WTC11 (cell line): ENCODE measurements at regions not wholly inside any gene's neighbourhood (a gene's known extent, or its start where the extent isn't known, plus 50 kb on each side); places are given as distances from the start of the nearest gene placed in this dataset.

ENCODE experiments used
- ATAC-seq: fragments of 200-7000 bp; cut with Tn5 transposase; 2 replicates; pipeline ENCODE4 v1.10.0; 2021; ENCODE audit warnings: mild to moderate bottlenecking, moderate library complexity
- CTCF ChIA-PET: fragments of 300-600 bp; sonication (Branson Sonifier 250); formaldehyde crosslinking; loops from one replicate; lab custom pipeline; 2021; ENCODE audit warnings: antibody characterized with exemption; lab: Charles Lee
- POLR2A ChIA-PET: fragments of 350-600 bp; sonication (Branson Sonifier 250); formaldehyde crosslinking; loops from one replicate; lab custom pipeline; 2021; ENCODE audit warnings: antibody characterized with exemption; lab: Charles Lee
- DNase-seq: peaks from one replicate; pipeline ENCODE4 v3.0.0; 2021; ENCODE audit warnings: low spot score
- H3K27ac Mint-ChIP-seq: 2 replicates; pipeline ENCODE4 v1.8.0; 2021; ENCODE audit warnings: mixed read lengths
- H3K27me3 Mint-ChIP-seq: 2 replicates; pipeline ENCODE4 v1.8.0; 2021; ENCODE audit warnings: low read depth, mild to moderate bottlenecking, moderate library complexity, mixed read lengths
- H3K36me3 Mint-ChIP-seq: 2 replicates; pipeline ENCODE4 v1.8.0; 2021; ENCODE audit warnings: mixed read lengths
- H3K4me1 Mint-ChIP-seq: 2 replicates; pipeline ENCODE4 v1.8.0; 2022; ENCODE audit warnings: mixed read lengths
- H3K4me3 Mint-ChIP-seq: 2 replicates; pipeline ENCODE4 v1.8.0; 2021; ENCODE audit warnings: mild to moderate bottlenecking, moderate library complexity, mixed read lengths
- H3K9me3 Mint-ChIP-seq: 2 replicates; pipeline ENCODE4 v1.8.0; 2021; ENCODE audit warnings: mixed read lengths
- CBFB ChIP-seq: sonication (generic); formaldehyde crosslinking; IDR thresholded peaks from 2 replicates; pipeline ENCODE4 v1.8.1; 2022; ENCODE audit warnings: mild to moderate bottlenecking, low read depth, missing genetic modification reagents
- CREB1 ChIP-seq: sonication (generic); formaldehyde crosslinking; IDR thresholded peaks from 2 replicates; pipeline ENCODE4 v1.8.0; 2023; ENCODE audit warnings: mild to moderate bottlenecking, missing genetic modification reagents
- NFATC4 ChIP-seq: fragments of 250-450 bp; sonication (Bioruptor Pico); IDR thresholded peaks from 2 replicates; pipeline ENCODE4 v1.9.0; 2021; ENCODE audit warnings: mild to moderate bottlenecking
- SMAD4 ChIP-seq: sonication (generic); formaldehyde crosslinking; IDR thresholded peaks from 2 replicates; pipeline ENCODE4 v1.8.0; 2022; ENCODE audit warnings: mild to moderate bottlenecking, missing genetic modification reagents
- ZNF263 ChIP-seq: sonication (generic); formaldehyde crosslinking; IDR thresholded peaks from 2 replicates; pipeline ENCODE4 v1.8.1; 2022; ENCODE audit warnings: low read depth, mild to moderate bottlenecking, moderate library complexity, missing genetic modification reagents
- ZNF396 ChIP-seq: fragments of 250-450 bp; sonication (Bioruptor Pico); IDR thresholded peaks from 2 replicates; pipeline ENCODE4 v1.8.0; 2021; ENCODE audit warnings: mild to moderate bottlenecking, moderate library complexity, borderline replicate concordance
- TF ChIP-seq, protein P1 (sequence below): sonication (generic); formaldehyde crosslinking; IDR thresholded peaks from 2 replicates; pipeline ENCODE4 v1.8.0; 2022; ENCODE audit warnings: mild to moderate bottlenecking, missing genetic modification reagents
- TF ChIP-seq, protein P2 (sequence below): sonication (generic); formaldehyde crosslinking; IDR thresholded peaks from 2 replicates; pipeline ENCODE4 v1.8.0; 2023; ENCODE audit warnings: missing genetic modification reagents, mild to moderate bottlenecking, borderline replicate concordance
- TF ChIP-seq, protein P3 (sequence below): sonication (generic); formaldehyde crosslinking; IDR thresholded peaks from 2 replicates; pipeline ENCODE4 v1.8.0; 2022; ENCODE audit warnings: mild to moderate bottlenecking, missing genetic modification reagents
- TF ChIP-seq, protein P4 (sequence below): fragments of 250-450 bp; sonication (Bioruptor Pico); IDR thresholded peaks from 2 replicates; pipeline ENCODE4 v1.9.0; 2021; ENCODE audit warnings: mild to moderate bottlenecking
- TF ChIP-seq, protein P5 (sequence below): fragments of 250-450 bp; sonication (Bioruptor Pico); conservative IDR thresholded peaks from 2 replicates; pipeline ENCODE4 v1.9.0; 2021; ENCODE audit warnings: mild to moderate bottlenecking
- TF ChIP-seq, protein P6 (sequence below): sonication (generic); formaldehyde crosslinking; IDR thresholded peaks from 2 replicates; pipeline ENCODE4 v1.8.1; 2023; ENCODE audit warnings: mild to moderate bottlenecking, missing genetic modification reagents, borderline replicate concordance

DNA sequence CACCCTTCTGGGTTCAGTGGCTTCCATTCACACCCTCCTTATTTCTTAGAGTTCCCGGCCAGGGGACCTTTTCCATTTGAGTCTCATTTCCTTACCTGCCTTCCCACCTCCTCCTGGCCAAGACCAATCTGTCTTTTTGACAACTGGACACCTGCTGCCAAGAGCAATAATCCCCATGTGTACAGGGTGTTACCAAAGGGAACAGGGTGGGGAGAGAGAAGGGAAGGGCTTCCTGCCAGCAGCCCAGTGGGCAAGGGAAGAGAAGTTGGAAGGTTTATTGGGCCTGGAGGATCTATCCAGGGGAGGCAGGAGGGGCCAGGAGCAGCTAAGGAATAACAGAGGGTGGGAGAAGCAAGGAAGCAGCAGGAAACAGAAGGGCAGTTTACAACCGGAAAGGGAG is 346.2 kb downstream of the C12orf75 start (continued):
- TF ChIP-seq, protein P1, sequence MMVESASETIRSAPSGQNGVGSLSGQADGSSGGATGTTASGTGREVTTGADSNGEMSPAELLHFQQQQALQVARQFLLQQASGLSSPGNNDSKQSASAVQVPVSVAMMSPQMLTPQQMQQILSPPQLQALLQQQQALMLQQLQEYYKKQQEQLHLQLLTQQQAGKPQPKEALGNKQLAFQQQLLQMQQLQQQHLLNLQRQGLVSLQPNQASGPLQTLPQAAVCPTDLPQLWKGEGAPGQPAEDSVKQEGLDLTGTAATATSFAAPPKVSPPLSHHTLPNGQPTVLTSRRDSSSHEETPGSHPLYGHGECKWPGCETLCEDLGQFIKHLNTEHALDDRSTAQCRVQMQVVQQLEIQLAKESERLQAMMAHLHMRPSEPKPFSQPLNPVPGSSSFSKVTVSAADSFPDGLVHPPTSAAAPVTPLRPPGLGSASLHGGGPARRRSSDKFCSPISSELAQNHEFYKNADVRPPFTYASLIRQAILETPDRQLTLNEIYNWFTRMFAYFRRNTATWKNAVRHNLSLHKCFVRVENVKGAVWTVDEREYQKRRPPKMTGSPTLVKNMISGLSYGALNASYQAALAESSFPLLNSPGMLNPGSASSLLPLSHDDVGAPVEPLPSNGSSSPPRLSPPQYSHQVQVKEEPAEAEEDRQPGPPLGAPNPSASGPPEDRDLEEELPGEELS (CRISPR knock-in tag), result no peak
- TF ChIP-seq, protein P2, sequence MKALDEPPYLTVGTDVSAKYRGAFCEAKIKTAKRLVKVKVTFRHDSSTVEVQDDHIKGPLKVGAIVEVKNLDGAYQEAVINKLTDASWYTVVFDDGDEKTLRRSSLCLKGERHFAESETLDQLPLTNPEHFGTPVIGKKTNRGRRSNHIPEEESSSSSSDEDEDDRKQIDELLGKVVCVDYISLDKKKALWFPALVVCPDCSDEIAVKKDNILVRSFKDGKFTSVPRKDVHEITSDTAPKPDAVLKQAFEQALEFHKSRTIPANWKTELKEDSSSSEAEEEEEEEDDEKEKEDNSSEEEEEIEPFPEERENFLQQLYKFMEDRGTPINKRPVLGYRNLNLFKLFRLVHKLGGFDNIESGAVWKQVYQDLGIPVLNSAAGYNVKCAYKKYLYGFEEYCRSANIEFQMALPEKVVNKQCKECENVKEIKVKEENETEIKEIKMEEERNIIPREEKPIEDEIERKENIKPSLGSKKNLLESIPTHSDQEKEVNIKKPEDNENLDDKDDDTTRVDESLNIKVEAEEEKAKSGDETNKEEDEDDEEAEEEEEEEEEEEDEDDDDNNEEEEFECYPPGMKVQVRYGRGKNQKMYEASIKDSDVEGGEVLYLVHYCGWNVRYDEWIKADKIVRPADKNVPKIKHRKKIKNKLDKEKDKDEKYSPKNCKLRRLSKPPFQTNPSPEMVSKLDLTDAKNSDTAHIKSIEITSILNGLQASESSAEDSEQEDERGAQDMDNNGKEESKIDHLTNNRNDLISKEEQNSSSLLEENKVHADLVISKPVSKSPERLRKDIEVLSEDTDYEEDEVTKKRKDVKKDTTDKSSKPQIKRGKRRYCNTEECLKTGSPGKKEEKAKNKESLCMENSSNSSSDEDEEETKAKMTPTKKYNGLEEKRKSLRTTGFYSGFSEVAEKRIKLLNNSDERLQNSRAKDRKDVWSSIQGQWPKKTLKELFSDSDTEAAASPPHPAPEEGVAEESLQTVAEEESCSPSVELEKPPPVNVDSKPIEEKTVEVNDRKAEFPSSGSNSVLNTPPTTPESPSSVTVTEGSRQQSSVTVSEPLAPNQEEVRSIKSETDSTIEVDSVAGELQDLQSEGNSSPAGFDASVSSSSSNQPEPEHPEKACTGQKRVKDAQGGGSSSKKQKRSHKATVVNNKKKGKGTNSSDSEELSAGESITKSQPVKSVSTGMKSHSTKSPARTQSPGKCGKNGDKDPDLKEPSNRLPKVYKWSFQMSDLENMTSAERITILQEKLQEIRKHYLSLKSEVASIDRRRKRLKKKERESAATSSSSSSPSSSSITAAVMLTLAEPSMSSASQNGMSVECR (CRISPR knock-in tag), result no peak

DNA sequence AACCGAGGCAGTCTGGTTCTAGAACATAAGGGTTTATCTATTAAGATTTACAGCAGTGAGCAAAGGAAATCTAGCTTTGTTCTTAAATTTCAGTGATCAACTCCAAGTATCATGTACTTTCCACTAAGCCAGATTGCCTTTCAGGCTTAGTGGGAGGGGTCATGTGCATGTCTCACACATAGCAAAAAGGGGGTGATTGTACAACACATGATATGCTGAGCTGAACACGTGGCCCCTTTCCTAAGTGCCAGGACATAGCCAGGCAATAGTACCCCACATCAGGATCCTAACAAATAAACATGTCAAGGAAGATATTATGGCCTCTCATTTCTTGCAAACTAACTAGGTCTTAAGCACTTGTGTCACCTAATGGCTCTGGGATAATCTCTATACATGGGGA is 347.2 kb downstream of the C12orf75 start:
- Mint-ChIP-seq H3K27me3 (no peaks in the 10 kb centered on the region; the same call in 1 of the 2 replicates), H3K9me3 (peaks cover 24% of the 10 kb centered on the region), H3K4me1 (no peaks in the 10 kb centered on the region), H3K4me3 (no peak overlapping the region), H3K27ac (no peak overlapping the region), H3K36me3 (no peaks in the 10 kb centered on the region)
- DNase-seq (no peak), ATAC-seq (no peak)
- POLR2A ChIA-PET, result no interaction called here
- CTCF ChIA-PET, result no interaction called here
- TF ChIP-seq SMAD4 (CRISPR knock-in tag) (no peak), CBFB (no peak), CREB1 (CRISPR knock-in tag) (no peak), ZNF263 (no peak), NFATC4 (CRISPR knock-in tag) (no peak), ZNF396 (CRISPR knock-in tag) (no peak)
- TF ChIP-seq, protein P3, sequence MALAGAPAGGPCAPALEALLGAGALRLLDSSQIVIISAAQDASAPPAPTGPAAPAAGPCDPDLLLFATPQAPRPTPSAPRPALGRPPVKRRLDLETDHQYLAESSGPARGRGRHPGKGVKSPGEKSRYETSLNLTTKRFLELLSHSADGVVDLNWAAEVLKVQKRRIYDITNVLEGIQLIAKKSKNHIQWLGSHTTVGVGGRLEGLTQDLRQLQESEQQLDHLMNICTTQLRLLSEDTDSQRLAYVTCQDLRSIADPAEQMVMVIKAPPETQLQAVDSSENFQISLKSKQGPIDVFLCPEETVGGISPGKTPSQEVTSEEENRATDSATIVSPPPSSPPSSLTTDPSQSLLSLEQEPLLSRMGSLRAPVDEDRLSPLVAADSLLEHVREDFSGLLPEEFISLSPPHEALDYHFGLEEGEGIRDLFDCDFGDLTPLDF (CRISPR knock-in tag), result no peak
- TF ChIP-seq, protein P1 (CRISPR knock-in tag), result no peak
- TF ChIP-seq, protein P4, sequence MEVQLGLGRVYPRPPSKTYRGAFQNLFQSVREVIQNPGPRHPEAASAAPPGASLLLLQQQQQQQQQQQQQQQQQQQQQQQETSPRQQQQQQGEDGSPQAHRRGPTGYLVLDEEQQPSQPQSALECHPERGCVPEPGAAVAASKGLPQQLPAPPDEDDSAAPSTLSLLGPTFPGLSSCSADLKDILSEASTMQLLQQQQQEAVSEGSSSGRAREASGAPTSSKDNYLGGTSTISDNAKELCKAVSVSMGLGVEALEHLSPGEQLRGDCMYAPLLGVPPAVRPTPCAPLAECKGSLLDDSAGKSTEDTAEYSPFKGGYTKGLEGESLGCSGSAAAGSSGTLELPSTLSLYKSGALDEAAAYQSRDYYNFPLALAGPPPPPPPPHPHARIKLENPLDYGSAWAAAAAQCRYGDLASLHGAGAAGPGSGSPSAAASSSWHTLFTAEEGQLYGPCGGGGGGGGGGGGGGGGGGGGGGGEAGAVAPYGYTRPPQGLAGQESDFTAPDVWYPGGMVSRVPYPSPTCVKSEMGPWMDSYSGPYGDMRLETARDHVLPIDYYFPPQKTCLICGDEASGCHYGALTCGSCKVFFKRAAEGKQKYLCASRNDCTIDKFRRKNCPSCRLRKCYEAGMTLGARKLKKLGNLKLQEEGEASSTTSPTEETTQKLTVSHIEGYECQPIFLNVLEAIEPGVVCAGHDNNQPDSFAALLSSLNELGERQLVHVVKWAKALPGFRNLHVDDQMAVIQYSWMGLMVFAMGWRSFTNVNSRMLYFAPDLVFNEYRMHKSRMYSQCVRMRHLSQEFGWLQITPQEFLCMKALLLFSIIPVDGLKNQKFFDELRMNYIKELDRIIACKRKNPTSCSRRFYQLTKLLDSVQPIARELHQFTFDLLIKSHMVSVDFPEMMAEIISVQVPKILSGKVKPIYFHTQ (CRISPR knock-in tag), result no peak
- TF ChIP-seq, protein P5, sequence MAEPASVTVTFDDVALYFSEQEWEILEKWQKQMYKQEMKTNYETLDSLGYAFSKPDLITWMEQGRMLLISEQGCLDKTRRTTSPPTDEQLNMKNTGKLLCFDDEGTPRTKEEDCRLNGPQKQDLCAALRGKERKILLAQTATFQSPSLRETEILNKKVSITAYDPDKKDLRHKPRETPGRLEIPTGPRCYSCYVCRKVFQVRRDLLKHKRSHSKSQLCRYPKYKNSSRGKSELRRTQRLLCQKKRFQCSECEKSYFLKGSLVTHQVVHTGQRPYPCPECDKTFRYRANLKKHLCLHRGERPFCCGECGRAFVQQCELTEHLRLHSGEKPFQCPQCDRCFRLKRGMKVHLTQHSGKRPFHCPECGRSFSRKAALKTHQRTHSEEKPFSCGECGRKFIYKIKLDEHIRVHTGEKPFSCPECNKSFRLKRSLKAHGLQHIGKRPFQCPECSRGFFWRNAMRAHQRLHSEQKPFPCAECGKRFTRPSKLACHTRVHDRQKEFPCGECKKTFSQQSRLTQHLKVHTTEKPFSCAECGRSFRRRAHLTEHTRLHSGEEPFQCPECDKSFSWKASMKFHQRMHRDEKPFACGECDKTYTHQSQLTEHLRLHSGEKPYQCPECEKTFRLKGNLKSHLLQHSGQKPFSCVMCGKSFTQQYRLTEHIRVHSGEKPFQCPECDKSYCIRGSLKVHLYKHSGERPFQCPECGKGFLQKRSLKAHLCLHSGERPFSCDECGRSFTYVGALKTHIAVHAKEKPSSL (CRISPR knock-in tag), result no peak
- TF ChIP-seq, protein P6, sequence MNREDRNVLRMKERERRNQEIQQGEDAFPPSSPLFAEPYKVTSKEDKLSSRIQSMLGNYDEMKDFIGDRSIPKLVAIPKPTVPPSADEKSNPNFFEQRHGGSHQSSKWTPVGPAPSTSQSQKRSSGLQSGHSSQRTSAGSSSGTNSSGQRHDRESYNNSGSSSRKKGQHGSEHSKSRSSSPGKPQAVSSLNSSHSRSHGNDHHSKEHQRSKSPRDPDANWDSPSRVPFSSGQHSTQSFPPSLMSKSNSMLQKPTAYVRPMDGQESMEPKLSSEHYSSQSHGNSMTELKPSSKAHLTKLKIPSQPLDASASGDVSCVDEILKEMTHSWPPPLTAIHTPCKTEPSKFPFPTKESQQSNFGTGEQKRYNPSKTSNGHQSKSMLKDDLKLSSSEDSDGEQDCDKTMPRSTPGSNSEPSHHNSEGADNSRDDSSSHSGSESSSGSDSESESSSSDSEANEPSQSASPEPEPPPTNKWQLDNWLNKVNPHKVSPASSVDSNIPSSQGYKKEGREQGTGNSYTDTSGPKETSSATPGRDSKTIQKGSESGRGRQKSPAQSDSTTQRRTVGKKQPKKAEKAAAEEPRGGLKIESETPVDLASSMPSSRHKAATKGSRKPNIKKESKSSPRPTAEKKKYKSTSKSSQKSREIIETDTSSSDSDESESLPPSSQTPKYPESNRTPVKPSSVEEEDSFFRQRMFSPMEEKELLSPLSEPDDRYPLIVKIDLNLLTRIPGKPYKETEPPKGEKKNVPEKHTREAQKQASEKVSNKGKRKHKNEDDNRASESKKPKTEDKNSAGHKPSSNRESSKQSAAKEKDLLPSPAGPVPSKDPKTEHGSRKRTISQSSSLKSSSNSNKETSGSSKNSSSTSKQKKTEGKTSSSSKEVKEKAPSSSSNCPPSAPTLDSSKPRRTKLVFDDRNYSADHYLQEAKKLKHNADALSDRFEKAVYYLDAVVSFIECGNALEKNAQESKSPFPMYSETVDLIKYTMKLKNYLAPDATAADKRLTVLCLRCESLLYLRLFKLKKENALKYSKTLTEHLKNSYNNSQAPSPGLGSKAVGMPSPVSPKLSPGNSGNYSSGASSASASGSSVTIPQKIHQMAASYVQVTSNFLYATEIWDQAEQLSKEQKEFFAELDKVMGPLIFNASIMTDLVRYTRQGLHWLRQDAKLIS (CRISPR knock-in tag), result no peak
